Kidney (tissue), 13 donors: ENCODE measurements at regions not wholly inside any gene's neighbourhood (a gene's known extent, or its start where the extent isn't known, plus 50 kb on each side); places are given as distances from the start of the nearest gene placed in this dataset.

Experiments
- DNase-seq, 5 donors: peaks; one replicate each; pipeline ENCODE4 v3.0.0-alpha.2; 2013 to 2020
- FAIRE-seq: peaks from 2 replicates; lab custom pipeline; 2012; peaks lifted over from hg19 to GRCh38; lab: Jason Lieb, UNC
- H3K27ac ChIP-seq, 2 donors: one replicate each; pipeline ENCODE4 v1.7.0; 2013; ENCODE audit warnings: low read depth in 2 of 2, low read length in 2 of 2, inconsistent platforms in 1 of 2
- H3K27me3 ChIP-seq: one replicate; pipeline ENCODE4 v1.7.1; 2013; ENCODE audit warnings: low read length, inconsistent platforms; ENCODE audit not compliant: control insufficient read depth, insufficient read depth
- H3K36me3 ChIP-seq, 3 donors: one replicate each; pipeline versions ENCODE4 v1.7.0 to v1.7.1; 2013; ENCODE audit warnings: low read length in 3 of 3, control low read depth in 1 of 3, inconsistent platforms in 1 of 3; ENCODE audit not compliant: insufficient read depth in 3 of 3, control insufficient read depth in 2 of 3
- H3K4me1 ChIP-seq, 3 donors: one replicate each; pipeline versions ENCODE4 v1.7.0 to v1.7.1; 2013; ENCODE audit warnings: low read length in 3 of 3, inconsistent platforms in 1 of 3, low read depth in 1 of 3; ENCODE audit not compliant: control insufficient read depth in 2 of 3, insufficient read depth in 2 of 3
- H3K4me3 ChIP-seq, 3 donors: one replicate each; pipeline versions ENCODE4 v1.7.0 to v1.8.1; 2013; ENCODE audit warnings: low read length in 3 of 3, control low read depth in 1 of 3, inconsistent platforms in 1 of 3
- H3K9ac ChIP-seq, 3 donors: one replicate each; pipeline versions ENCODE4 v1.7.0 to v1.7.1; 2013; ENCODE audit warnings: low read length in 3 of 3, control low read depth in 1 of 3, inconsistent platforms in 1 of 3
- H3K9me3 ChIP-seq, 3 donors: one replicate each; pipeline versions ENCODE4 v1.7.0 to v1.7.1; 2013; ENCODE audit warnings: low read length in 3 of 3, control low read depth in 1 of 3, inconsistent platforms in 1 of 3; ENCODE audit not compliant: control insufficient read depth in 2 of 3, insufficient read depth in 1 of 3
- CTCF ChIP-seq: IDR thresholded peaks from 3 replicates; pipeline ENCODE4 v1.5.1; 2012; ENCODE audit warnings: mild to moderate bottlenecking, moderate library complexity, borderline replicate concordance; ENCODE audit not compliant: insufficient read depth; ENCODE audit errors: extremely low read depth
- intact Hi-C: fragments of 100-400 bp; cut with DNase I; formaldehyde crosslinking; loops from one replicate; pipeline ENCODE4 v1.11.1; 2022
- donor health status: control.
- donor health status: control.
- donor health status: control.
- donor health status: control.
- donor health status: control.
- donor health status: DM: yes; HTN: yes; CAD: no.
- donor health status: Normal renal cell carcinoma (clear cell type).

GRCh38 chr18:57854726-57855125 is 51.6 kb upstream of the ATP8B1 start:
- Histone ChIP-seq H3K36me3 (no peaks in the 10 kb centered on the region), H3K9ac (no peak overlapping the region), H3K27ac (no peak overlapping the region), H3K9me3 (no peaks in the 10 kb centered on the region), H3K4me3 (no peak overlapping the region), H3K27me3 (no peaks in the 10 kb centered on the region), H3K4me1 (no peaks in the 10 kb centered on the region)
- no peak for TF ChIP-seq CTCF
- DNase-seq, result no peak
- intact Hi-C loops, result no loop called here
- no peak for FAIRE-seq

GRCh38 chr18:57853864-57854263 is 50.7 kb upstream of the ATP8B1 start:
- no peak overlapping the region for H3K9ac ChIP-seq
- no peak for TF ChIP-seq CTCF
- intact Hi-C loops, result no loop called here
- no peak overlapping the region for H3K4me3 ChIP-seq
- DNase-seq (no peak), FAIRE-seq (no peak)
- H3K36me3 ChIP-seq, result no peaks in the 10 kb centered on the region
- H3K9me3 ChIP-seq, result no peaks in the 10 kb centered on the region
- no peaks in the 10 kb centered on the region for H3K4me1 ChIP-seq
- no peak overlapping the region for H3K27ac ChIP-seq
- no peaks in the 10 kb centered on the region for H3K27me3 ChIP-seq

- H3K27ac ChIP-seq, result no peak overlapping the region
- H3K4me3 ChIP-seq, result no peak overlapping the region
- H3K27me3 ChIP-seq, result no peaks in the 10 kb centered on the region
- no peak overlapping the region for H3K9ac ChIP-seq
- intact Hi-C loops, result no loop called here
- no peaks in the 10 kb centered on the region for H3K9me3 ChIP-seq
- TF ChIP-seq CTCF, result no peak
- DNase-seq (no peak), FAIRE-seq (no peak)
- no peaks in the 10 kb centered on the region for H3K4me1 ChIP-seq
- no peaks in the 10 kb centered on the region for H3K36me3 ChIP-seq
Observed at GRCh38 chr18:57853133-57853532, 50.0 kb upstream of the ATP8B1 start.
